Keratinocyte (primary cell): ENCODE measurements at regions not wholly inside any gene's neighbourhood (a gene's known extent, or its start where the extent isn't known, plus 50 kb on each side); places are given as distances from the start of the nearest gene placed in this dataset.

ENCODE experiments used
- DNase-seq: peaks from one replicate; pipeline ENCODE4 v3.0.0-alpha.2; 2011; ENCODE audit warnings: low read depth, missing footprints, low spot score
- FAIRE-seq: peaks from 2 replicates; lab custom pipeline; 2011; peaks lifted over from hg19 to GRCh38; lab: Jason Lieb, UNC
- H2AFZ ChIP-seq: 2 replicates; pipeline ENCODE4 v1.6.0; 2012; ENCODE audit warnings: low read length, control low read depth, inconsistent platforms; ENCODE audit not compliant: control insufficient read depth
- H3K27ac ChIP-seq: 2 replicates; pipeline ENCODE4 v1.5.1; 2011; ENCODE audit warnings: low read length; ENCODE audit not compliant: control insufficient read depth, insufficient read depth
- H3K27me3 ChIP-seq: 3 replicates; pipeline ENCODE4 v1.6.0; 2011; ENCODE audit warnings: low read length; ENCODE audit not compliant: control insufficient read depth, insufficient read depth; ENCODE audit errors: extremely low read depth
- H3K36me3 ChIP-seq, 2 experiments: 2 replicates in 1 of 2; 3 replicates in 1 of 2; pipeline ENCODE4 v1.5.1; 2011; ENCODE audit warnings: low read length in 2 of 2, mild to moderate bottlenecking in 1 of 2; ENCODE audit not compliant: control insufficient read depth in 2 of 2, insufficient read depth in 2 of 2; ENCODE audit errors: extremely low read depth in 1 of 2
- H3K4me1 ChIP-seq: 3 replicates; pipeline ENCODE4 v1.5.1; 2011; ENCODE audit warnings: low read length; ENCODE audit not compliant: control insufficient read depth, insufficient read depth; ENCODE audit errors: extremely low read depth
- H3K4me2 ChIP-seq: 3 replicates; pipeline ENCODE4 v1.6.0; 2011; ENCODE audit warnings: low read depth, low read length; ENCODE audit not compliant: control insufficient read depth, insufficient read depth; ENCODE audit errors: extremely low read depth
- H3K4me3 ChIP-seq, 3 experiments: fragments of 200-600 bp in 1 of 3; sonication (generic) in 1 of 3; 2 replicates in 2 of 3; 3 replicates in 1 of 3; pipeline ENCODE4 v1.5.1; 2011 to 2016; ENCODE audit warnings: low read length in 3 of 3, mild to moderate bottlenecking in 3 of 3, control low read depth in 2 of 3, inconsistent platforms in 1 of 3, low read depth in 1 of 3, mixed read lengths in 1 of 3, mixed run types in 1 of 3, moderate library complexity in 1 of 3; ENCODE audit not compliant: control insufficient read depth in 2 of 3, insufficient read depth in 2 of 3; ENCODE audit errors: extremely low read depth in 1 of 3
- H3K79me2 ChIP-seq: 2 replicates; pipeline ENCODE4 v1.6.0; 2012; ENCODE audit warnings: low read length; ENCODE audit not compliant: control insufficient read depth, insufficient read depth
- H3K9ac ChIP-seq: 3 replicates; pipeline ENCODE4 v1.6.0; 2011; ENCODE audit warnings: low read length; ENCODE audit not compliant: control insufficient read depth, insufficient read depth; ENCODE audit errors: extremely low read depth
- H3K9me1 ChIP-seq: 3 replicates; pipeline ENCODE4 v1.6.0; 2011; ENCODE audit warnings: low read length; ENCODE audit not compliant: control insufficient read depth, insufficient read depth; ENCODE audit errors: extremely low read depth
- H3K9me3 ChIP-seq: 2 replicates; pipeline ENCODE4 v1.5.1; 2012; ENCODE audit warnings: low read depth, low read length; ENCODE audit not compliant: control insufficient read depth
- H4K20me1 ChIP-seq: 3 replicates; pipeline ENCODE4 v1.6.0; 2011; ENCODE audit warnings: low read length; ENCODE audit not compliant: control insufficient read depth, insufficient read depth; ENCODE audit errors: extremely low read depth
- CTCF ChIP-seq, 3 experiments: IDR thresholded peaks in 1 of 3; conservative IDR thresholded peaks in 1 of 3; optimal IDR thresholded peaks in 1 of 3; 2 replicates in 2 of 3; 3 replicates in 1 of 3; pipeline versions ENCODE3 to v1.5.1; 2011; ENCODE audit warnings: low read length in 3 of 3, mild to moderate bottlenecking in 3 of 3, moderate library complexity in 2 of 3, control low read depth in 1 of 3, inconsistent platforms in 1 of 3; ENCODE audit not compliant: insufficient read depth in 2 of 3; ENCODE audit errors: extremely low read depth in 1 of 3
- EZH2 ChIP-seq: IDR thresholded peaks from one replicate; pipeline ENCODE4 v1.6.1; 2012; ENCODE audit warnings: inconsistent platforms, mild to moderate bottlenecking, low read length, moderate library complexity
- dilution Hi-C: fragments of 300-500 bp; cut with MboI; formaldehyde crosslinking; loops from one replicate; pipeline ENCODE4 v1.7.0; 2020; ENCODE audit warnings: low sequenced_read_pairs; ENCODE audit not compliant: extremely low pct_ligation_motif_present

GRCh38 chr1:98398649-98399048 is 262.9 kb upstream of the SNX7 start:
- DNase-seq (no peak), FAIRE-seq (no peak)
- TF ChIP-seq CTCF (optimal IDR thresholded peaks at IDR 0.05 in 1 of 3, IDR thresholded peaks at IDR 0.05 in 1 of 3, conservative IDR thresholded peaks at IDR 0.05 in 1 of 3; ENCODE audit: extremely low read depth in 1 of 3, insufficient read depth in 2 of 3, low read length in 3 of 3) = no peak
- no peak for TF ChIP-seq EZH2
- H3K36me3 ChIP-seq = no peaks in the 10 kb centered on the region
- H3K27ac ChIP-seq = no peak overlapping the region
- H3K9ac ChIP-seq = no peak overlapping the region
- H3K9me3 ChIP-seq = no peaks in the 10 kb centered on the region
- H4K20me1 ChIP-seq = no peaks in the 10 kb centered on the region
- H2AFZ ChIP-seq = peak overlapping the region; percentile 44
- H3K9me1 ChIP-seq = no peaks in the 10 kb centered on the region
- peak overlapping the region; percentile 47 for H3K4me2 ChIP-seq
- dilution Hi-C loops = no loop called here
- no peaks in the 10 kb centered on the region for H3K79me2 ChIP-seq
- H3K27me3 ChIP-seq = no peaks in the 10 kb centered on the region
- no peak overlapping the region for H3K4me3 ChIP-seq
- no peaks in the 10 kb centered on the region for H3K4me1 ChIP-seq

- no peaks in the 10 kb centered on the region for H3K79me2 ChIP-seq
- no peak overlapping the region for H3K27ac ChIP-seq
- H3K36me3 ChIP-seq = no peaks in the 10 kb centered on the region
- H3K4me2 ChIP-seq = no peak overlapping the region
- no peaks in the 10 kb centered on the region for H3K4me1 ChIP-seq
- no peaks in the 10 kb centered on the region for H3K9me3 ChIP-seq
- no peak overlapping the region for H3K4me3 ChIP-seq
- H3K9ac ChIP-seq = no peak overlapping the region
- no peaks in the 10 kb centered on the region for H3K27me3 ChIP-seq
- H3K9me1 ChIP-seq = no peaks in the 10 kb centered on the region
- H4K20me1 ChIP-seq = no peaks in the 10 kb centered on the region
- no peak overlapping the region for H2AFZ ChIP-seq
- FAIRE-seq (no peak), DNase-seq (no peak)
- TF ChIP-seq EZH2 (no peak), CTCF (optimal IDR thresholded peaks at IDR 0.05 in 1 of 3, IDR thresholded peaks at IDR 0.05 in 1 of 3, conservative IDR thresholded peaks at IDR 0.05 in 1 of 3; ENCODE audit: extremely low read depth in 1 of 3, insufficient read depth in 2 of 3, low read length in 3 of 3) (no peak)
- dilution Hi-C loops = no loop called here
Observed at GRCh38 chr1:98398092-98398491, 263.4 kb upstream of the SNX7 start.
